GM10266 (cell line): ENCODE measurements at regions not wholly inside any gene's neighbourhood (a gene's known extent, or its start where the extent isn't known, plus 50 kb on each side); places are given as distances from the start of the nearest gene placed in this dataset.

Experiments used
- DNase-seq: peaks from one replicate; pipeline ENCODE4 v3.0.0; 2012; ENCODE audit errors: extremely low spot score
- CTCF ChIP-seq: IDR thresholded peaks from 2 replicates; pipeline ENCODE4 v1.5.1; 2012; ENCODE audit warnings: mild to moderate bottlenecking, low read depth; ENCODE audit not compliant: control insufficient read depth, insufficient read depth; ENCODE audit errors: missing control alignments

- no peak for DNase-seq
- no peak for TF ChIP-seq CTCF
Measured at GRCh38 chr16:13798211-13798610, 121.7 kb upstream of the ERCC4 start.

GRCh38 chr16:13803974-13804373 is 116.0 kb upstream of the ERCC4 start:
- DNase-seq: no peak
- no peak for TF ChIP-seq CTCF

- no peak for TF ChIP-seq CTCF
- no peak for DNase-seq
Measured at GRCh38 chr16:13805951-13806350, 114.0 kb upstream of the ERCC4 start.

- TF ChIP-seq CTCF: no peak
- DNase-seq: no peak
Measured at GRCh38 chr16:13806671-13807070, 113.3 kb upstream of the ERCC4 start.

GRCh38 chr16:13808102-13808501 is 111.9 kb upstream of the ERCC4 start:
- no peak for DNase-seq
- no peak for TF ChIP-seq CTCF

- DNase-seq: no peak
- TF ChIP-seq CTCF: no peak
Measured at GRCh38 chr16:13809765-13810164, 110.2 kb upstream of the ERCC4 start.

GRCh38 chr16:13811834-13812233 is 108.1 kb upstream of the ERCC4 start:
- DNase-seq: no peak
- no peak for TF ChIP-seq CTCF
